Activated CD8-positive, alpha-beta T cell treated with anti-CD3 and anti-CD28 coated beads for 36 hours (primary cell): ENCODE measurements at regions not wholly inside any gene's neighbourhood (a gene's known extent, or its start where the extent isn't known, plus 50 kb on each side); places are given as distances from the start of the nearest gene placed in this dataset.

Source experiments
- ATAC-seq: fragments of 200-7000 bp; cut with Tn5 transposase; one replicate; pipeline ENCODE4 v1.10.0; 2021; ENCODE audit warnings: mild to moderate bottlenecking, moderate library complexity
- CTCF ChIA-PET: fragments of 350-600 bp; sonication (Branson Sonifier 250); formaldehyde crosslinking; loops from one replicate; lab custom pipeline; 2021; ENCODE audit warnings: antibody characterized with exemption; lab: Charles Lee
- POLR2A ChIA-PET: fragments of 350-600 bp; sonication (Branson Sonifier 250); formaldehyde crosslinking; loops from one replicate; lab custom pipeline; 2021; ENCODE audit warnings: antibody characterized with exemption; lab: Charles Lee
- DNase-seq: peaks from one replicate; pipeline ENCODE4 v3.0.0-alpha.2; 2020
- H3K27ac Mint-ChIP-seq: one replicate; pipeline ENCODE4 v1.8.0; 2021; ENCODE audit warnings: mild to moderate bottlenecking, mixed read lengths
- H3K27me3 Mint-ChIP-seq: one replicate; pipeline ENCODE4 v1.8.0; 2021; ENCODE audit warnings: mixed read lengths
- H3K36me3 Mint-ChIP-seq: one replicate; pipeline ENCODE4 v1.8.0; 2021; ENCODE audit warnings: low read depth, mixed read lengths
- H3K4me1 Mint-ChIP-seq: one replicate; pipeline ENCODE4 v1.8.0; 2021; ENCODE audit warnings: low read depth, mixed read lengths
- H3K4me3 Mint-ChIP-seq: one replicate; pipeline ENCODE4 v1.8.0; 2021; ENCODE audit warnings: mild to moderate bottlenecking, moderate library complexity, mixed read lengths
- H3K9me3 Mint-ChIP-seq: one replicate; pipeline ENCODE4 v1.8.0; 2021; ENCODE audit warnings: mixed read lengths
- intact Hi-C: fragments of 100-400 bp; cut with micrococcal nuclease; formaldehyde crosslinking; loops from one replicate; pipeline ENCODE4 v1.10.0; 2022
- TF ChIP-seq, protein P1 (sequence below): fragments of 200-600 bp; IDR thresholded peaks from one replicate; pipeline ENCODE4 v1.8.0; 2022; ENCODE audit warnings: antibody characterized with exemption, mild to moderate bottlenecking

DNA sequence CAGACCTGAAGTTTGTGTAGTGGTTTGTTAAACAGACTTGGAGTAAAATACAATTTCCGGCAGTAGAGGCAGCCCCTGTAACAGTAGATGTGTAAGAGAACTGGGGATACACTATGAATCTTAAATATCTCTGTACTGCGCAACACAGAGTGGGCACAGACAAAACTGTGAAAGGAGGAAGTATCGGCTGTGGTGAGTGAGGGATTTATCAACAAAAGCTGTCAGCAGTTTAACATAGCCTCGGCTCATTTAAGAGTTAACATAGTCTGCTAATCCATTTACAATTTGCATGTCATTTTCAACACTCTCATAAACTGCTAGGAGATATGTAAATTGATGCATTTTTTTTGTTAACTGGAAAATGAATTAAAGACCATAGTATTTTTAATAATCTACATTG lies 225.2 kb downstream of the ZWINT start:
- intact Hi-C loops, result no loop called here
- Mint-ChIP-seq H3K27ac (no peak overlapping the region), H3K4me3 (no peak overlapping the region), H3K36me3 (no peaks in the 10 kb centered on the region), H3K9me3 (no peaks in the 10 kb centered on the region), H3K4me1 (no peaks in the 10 kb centered on the region), H3K27me3 (no peaks in the 10 kb centered on the region)
- TF ChIP-seq, protein P1, sequence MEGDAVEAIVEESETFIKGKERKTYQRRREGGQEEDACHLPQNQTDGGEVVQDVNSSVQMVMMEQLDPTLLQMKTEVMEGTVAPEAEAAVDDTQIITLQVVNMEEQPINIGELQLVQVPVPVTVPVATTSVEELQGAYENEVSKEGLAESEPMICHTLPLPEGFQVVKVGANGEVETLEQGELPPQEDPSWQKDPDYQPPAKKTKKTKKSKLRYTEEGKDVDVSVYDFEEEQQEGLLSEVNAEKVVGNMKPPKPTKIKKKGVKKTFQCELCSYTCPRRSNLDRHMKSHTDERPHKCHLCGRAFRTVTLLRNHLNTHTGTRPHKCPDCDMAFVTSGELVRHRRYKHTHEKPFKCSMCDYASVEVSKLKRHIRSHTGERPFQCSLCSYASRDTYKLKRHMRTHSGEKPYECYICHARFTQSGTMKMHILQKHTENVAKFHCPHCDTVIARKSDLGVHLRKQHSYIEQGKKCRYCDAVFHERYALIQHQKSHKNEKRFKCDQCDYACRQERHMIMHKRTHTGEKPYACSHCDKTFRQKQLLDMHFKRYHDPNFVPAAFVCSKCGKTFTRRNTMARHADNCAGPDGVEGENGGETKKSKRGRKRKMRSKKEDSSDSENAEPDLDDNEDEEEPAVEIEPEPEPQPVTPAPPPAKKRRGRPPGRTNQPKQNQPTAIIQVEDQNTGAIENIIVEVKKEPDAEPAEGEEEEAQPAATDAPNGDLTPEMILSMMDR, result no peak
- ChIA-PET POLR2A (no interaction called here), CTCF (no interaction called here)
- DNase-seq, result no peak
- no peak for ATAC-seq

DNA sequence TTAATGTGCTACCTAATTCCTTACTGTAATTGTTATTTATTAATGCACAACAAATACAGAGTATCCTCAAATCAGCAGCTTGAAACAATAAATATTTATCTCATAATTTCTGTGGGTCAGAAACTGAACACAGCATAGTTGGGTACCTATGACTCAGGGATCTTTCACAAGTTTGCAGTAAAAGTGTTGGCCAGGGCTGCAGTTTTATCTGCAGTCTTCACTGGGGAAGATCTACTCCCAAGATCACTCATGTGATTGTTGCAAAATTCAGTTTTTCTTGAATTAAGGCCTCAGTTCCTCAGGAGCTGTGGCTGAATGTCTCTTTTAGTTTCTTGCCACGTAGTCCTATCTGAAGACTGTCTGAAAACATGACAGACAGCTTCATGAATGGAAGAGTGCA lies 237.8 kb downstream of the ZWINT start:
- H3K4me3 Mint-ChIP-seq, result no peak overlapping the region
- H3K27ac Mint-ChIP-seq, result no peak overlapping the region
- H3K9me3 Mint-ChIP-seq, result peaks cover 2% of the 10 kb centered on the region
- CTCF ChIA-PET, result no interaction called here
- intact Hi-C loops, result no loop called here
- POLR2A ChIA-PET, result no interaction called here
- TF ChIP-seq, protein P1, result no peak
- no peak for DNase-seq
- H3K27me3 Mint-ChIP-seq, result no peaks in the 10 kb centered on the region
- no peak for ATAC-seq
- H3K4me1 Mint-ChIP-seq, result no peaks in the 10 kb centered on the region
- H3K36me3 Mint-ChIP-seq, result no peaks in the 10 kb centered on the region

DNA sequence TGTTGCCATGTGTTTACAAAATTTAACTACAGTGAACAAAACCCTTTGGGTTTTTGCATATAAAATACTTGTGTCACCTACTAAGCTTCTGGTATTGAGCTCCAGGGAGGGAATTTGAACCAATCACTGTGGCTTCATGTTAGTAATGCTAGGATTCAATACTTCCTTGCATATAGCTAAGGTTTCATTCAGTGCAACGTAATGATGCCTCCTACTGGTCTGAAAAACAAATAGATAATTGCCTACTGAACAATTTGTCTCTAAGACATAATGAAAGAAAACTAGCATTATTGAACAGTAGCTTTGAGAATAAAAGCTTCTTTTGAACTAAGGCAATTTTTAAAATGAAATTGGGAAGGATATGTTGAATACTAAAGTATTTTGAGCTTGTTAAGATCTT lies 244.4 kb downstream of the ZWINT start:
- no peak overlapping the region for H3K27ac Mint-ChIP-seq
- H3K36me3 Mint-ChIP-seq, result no peaks in the 10 kb centered on the region
- intact Hi-C loops, result no loop called here
- no peak overlapping the region for H3K4me3 Mint-ChIP-seq
- DNase-seq (no peak), ATAC-seq (no peak)
- no peaks in the 10 kb centered on the region for H3K4me1 Mint-ChIP-seq
- CTCF ChIA-PET, result no interaction called here
- peaks cover 6% of the 10 kb centered on the region for H3K9me3 Mint-ChIP-seq
- TF ChIP-seq, protein P1, result no peak
- no peaks in the 10 kb centered on the region for H3K27me3 Mint-ChIP-seq
- POLR2A ChIA-PET, result interaction anchor here (0.6 kb wide), 1 partner anchor 174 kb away, joined by 3 read pairs; no protein-coding TSS in a partner anchor

DNA sequence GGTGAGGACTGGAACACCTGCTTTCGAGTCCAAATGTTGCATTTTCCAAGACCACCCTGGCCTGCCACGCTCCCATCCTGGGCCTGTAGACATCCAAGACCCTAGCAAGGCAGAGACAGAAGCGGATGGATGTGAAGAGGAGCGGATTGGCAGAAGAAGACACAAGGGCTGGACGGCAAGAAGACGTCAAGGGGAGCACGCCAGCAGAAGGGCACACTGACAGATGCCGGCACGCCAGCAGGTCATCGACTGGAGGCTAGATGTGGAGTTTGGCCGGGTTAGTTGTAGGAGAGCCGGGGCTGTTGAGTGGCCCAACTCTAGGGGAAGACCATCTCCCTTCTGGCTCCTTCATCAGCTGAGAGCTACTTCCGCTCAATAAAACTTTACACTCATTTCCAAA lies 251.6 kb downstream of the ZWINT start:
- ChIA-PET CTCF (no interaction called here), POLR2A (no interaction called here)
- intact Hi-C loops, result no loop called here
- no peak for ATAC-seq
- TF ChIP-seq, protein P1, result no peak
- DNase-seq, result no peak
- Mint-ChIP-seq H3K9me3 (peaks cover 12% of the 10 kb centered on the region), H3K4me3 (no peak overlapping the region), H3K27me3 (no peaks in the 10 kb centered on the region), H3K4me1 (no peaks in the 10 kb centered on the region), H3K27ac (no peak overlapping the region), H3K36me3 (no peaks in the 10 kb centered on the region)

DNA sequence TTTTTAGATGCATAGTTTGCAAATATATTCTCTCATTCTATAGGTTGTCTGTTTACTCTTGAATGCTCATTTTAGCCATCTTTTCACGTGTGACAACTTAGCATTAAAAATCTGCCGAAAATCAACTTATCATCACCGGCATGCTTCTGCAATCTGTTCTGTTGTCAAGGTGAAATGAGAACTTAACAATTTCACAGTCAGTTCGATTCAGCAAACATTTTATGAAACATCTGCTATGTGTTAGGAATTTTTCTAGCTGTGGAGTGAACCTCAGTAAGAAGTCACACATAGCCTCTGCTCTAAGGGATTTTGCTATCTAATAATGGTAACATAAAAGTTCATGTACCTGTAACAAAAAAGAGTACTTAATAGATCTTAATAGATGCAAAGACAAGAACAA lies 256.1 kb downstream of the ZWINT start:
- Mint-ChIP-seq H3K4me1 (no peaks in the 10 kb centered on the region), H3K27me3 (no peaks in the 10 kb centered on the region), H3K4me3 (no peak overlapping the region), H3K36me3 (no peaks in the 10 kb centered on the region), H3K27ac (no peak overlapping the region), H3K9me3 (peaks cover 8% of the 10 kb centered on the region)
- ChIA-PET CTCF (no interaction called here), POLR2A (no interaction called here)
- ATAC-seq (no peak), DNase-seq (no peak)
- TF ChIP-seq, protein P1, result no peak
- intact Hi-C loops, result no loop called here
